ENCODE measurements at regions not wholly inside any gene's neighbourhood (a gene's known extent, or its start where the extent isn't known, plus 50 kb on each side); places are given as distances from the start of the nearest gene placed in this dataset.

DNA sequence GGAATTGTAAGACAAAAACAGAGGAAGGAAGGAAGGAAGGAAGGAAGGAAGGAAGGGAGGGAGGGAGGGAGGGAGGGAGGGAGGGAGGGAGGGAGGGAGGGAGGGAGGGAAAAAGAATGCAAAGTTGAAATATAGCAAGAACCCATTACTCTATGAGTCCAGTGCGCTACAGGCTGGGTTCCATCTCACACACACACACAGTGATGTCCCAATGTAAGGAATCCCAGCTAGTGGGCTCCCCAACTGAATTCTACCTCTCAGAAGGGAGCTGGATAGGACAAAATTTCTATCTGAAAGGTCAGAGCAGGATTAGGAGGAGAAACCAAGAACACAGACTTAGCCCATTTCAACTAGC lies 173.4 kb downstream of the DAD1 start:
- SMC1A ChIA-PET (ENCODE audit: uncharacterized antibody, unreplicated experiment) = no interaction called here
- TF ChIP-seq, protein P1, sequence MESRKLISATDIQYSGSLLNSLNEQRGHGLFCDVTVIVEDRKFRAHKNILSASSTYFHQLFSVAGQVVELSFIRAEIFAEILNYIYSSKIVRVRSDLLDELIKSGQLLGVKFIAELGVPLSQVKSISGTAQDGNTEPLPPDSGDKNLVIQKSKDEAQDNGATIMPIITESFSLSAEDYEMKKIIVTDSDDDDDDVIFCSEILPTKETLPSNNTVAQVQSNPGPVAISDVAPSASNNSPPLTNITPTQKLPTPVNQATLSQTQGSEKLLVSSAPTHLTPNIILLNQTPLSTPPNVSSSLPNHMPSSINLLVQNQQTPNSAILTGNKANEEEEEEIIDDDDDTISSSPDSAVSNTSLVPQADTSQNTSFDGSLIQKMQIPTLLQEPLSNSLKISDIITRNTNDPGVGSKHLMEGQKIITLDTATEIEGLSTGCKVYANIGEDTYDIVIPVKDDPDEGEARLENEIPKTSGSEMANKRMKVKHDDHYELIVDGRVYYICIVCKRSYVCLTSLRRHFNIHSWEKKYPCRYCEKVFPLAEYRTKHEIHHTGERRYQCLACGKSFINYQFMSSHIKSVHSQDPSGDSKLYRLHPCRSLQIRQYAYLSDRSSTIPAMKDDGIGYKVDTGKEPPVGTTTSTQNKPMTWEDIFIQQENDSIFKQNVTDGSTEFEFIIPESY (IDR thresholded peaks at IDR 0.05) = no peak
- TF ChIP-seq, protein P2, sequence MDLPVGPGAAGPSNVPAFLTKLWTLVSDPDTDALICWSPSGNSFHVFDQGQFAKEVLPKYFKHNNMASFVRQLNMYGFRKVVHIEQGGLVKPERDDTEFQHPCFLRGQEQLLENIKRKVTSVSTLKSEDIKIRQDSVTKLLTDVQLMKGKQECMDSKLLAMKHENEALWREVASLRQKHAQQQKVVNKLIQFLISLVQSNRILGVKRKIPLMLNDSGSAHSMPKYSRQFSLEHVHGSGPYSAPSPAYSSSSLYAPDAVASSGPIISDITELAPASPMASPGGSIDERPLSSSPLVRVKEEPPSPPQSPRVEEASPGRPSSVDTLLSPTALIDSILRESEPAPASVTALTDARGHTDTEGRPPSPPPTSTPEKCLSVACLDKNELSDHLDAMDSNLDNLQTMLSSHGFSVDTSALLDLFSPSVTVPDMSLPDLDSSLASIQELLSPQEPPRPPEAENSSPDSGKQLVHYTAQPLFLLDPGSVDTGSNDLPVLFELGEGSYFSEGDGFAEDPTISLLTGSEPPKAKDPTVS (IDR thresholded peaks at IDR 0.05; ENCODE audit: low read depth, low read length) = no peak
- TF ChIP-seq SIX5 (IDR thresholded peaks at IDR 0.05; ENCODE audit: low read depth, low read length, severe bottlenecking) (no peak), CHD2 (IDR thresholded peaks at IDR 0.05; ENCODE audit: borderline replicate concordance, low read depth, low read length) (no peak), ESRRA (IDR thresholded peaks at IDR 0.05; ENCODE audit: low read length) (no peak), MXI1 (IDR thresholded peaks at IDR 0.05; ENCODE audit: low read depth, low read length) (no peak), RB1 (IDR thresholded peaks at IDR 0.05; ENCODE audit: borderline replicate concordance) (no peak), TCF3 (IDR thresholded peaks at IDR 0.05; ENCODE audit: borderline replicate concordance, insufficient read depth, low read depth, low read length) (no peak)
- TF ChIP-seq, protein P3, sequence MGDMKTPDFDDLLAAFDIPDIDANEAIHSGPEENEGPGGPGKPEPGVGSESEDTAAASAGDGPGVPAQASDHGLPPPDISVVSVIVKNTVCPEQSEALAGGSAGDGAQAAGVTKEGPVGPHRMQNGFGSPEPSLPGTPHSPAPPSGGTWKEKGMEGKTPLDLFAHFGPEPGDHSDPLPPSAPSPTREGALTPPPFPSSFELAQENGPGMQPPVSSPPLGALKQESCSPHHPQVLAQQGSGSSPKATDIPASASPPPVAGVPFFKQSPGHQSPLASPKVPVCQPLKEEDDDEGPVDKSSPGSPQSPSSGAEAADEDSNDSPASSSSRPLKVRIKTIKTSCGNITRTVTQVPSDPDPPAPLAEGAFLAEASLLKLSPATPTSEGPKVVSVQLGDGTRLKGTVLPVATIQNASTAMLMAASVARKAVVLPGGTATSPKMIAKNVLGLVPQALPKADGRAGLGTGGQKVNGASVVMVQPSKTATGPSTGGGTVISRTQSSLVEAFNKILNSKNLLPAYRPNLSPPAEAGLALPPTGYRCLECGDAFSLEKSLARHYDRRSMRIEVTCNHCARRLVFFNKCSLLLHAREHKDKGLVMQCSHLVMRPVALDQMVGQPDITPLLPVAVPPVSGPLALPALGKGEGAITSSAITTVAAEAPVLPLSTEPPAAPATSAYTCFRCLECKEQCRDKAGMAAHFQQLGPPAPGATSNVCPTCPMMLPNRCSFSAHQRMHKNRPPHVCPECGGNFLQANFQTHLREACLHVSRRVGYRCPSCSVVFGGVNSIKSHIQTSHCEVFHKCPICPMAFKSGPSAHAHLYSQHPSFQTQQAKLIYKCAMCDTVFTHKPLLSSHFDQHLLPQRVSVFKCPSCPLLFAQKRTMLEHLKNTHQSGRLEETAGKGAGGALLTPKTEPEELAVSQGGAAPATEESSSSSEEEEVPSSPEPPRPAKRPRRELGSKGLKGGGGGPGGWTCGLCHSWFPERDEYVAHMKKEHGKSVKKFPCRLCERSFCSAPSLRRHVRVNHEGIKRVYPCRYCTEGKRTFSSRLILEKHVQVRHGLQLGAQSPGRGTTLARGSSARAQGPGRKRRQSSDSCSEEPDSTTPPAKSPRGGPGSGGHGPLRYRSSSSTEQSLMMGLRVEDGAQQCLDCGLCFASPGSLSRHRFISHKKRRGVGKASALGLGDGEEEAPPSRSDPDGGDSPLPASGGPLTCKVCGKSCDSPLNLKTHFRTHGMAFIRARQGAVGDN (IDR thresholded peaks at IDR 0.05) = no peak
- TF ChIP-seq, protein P4, sequence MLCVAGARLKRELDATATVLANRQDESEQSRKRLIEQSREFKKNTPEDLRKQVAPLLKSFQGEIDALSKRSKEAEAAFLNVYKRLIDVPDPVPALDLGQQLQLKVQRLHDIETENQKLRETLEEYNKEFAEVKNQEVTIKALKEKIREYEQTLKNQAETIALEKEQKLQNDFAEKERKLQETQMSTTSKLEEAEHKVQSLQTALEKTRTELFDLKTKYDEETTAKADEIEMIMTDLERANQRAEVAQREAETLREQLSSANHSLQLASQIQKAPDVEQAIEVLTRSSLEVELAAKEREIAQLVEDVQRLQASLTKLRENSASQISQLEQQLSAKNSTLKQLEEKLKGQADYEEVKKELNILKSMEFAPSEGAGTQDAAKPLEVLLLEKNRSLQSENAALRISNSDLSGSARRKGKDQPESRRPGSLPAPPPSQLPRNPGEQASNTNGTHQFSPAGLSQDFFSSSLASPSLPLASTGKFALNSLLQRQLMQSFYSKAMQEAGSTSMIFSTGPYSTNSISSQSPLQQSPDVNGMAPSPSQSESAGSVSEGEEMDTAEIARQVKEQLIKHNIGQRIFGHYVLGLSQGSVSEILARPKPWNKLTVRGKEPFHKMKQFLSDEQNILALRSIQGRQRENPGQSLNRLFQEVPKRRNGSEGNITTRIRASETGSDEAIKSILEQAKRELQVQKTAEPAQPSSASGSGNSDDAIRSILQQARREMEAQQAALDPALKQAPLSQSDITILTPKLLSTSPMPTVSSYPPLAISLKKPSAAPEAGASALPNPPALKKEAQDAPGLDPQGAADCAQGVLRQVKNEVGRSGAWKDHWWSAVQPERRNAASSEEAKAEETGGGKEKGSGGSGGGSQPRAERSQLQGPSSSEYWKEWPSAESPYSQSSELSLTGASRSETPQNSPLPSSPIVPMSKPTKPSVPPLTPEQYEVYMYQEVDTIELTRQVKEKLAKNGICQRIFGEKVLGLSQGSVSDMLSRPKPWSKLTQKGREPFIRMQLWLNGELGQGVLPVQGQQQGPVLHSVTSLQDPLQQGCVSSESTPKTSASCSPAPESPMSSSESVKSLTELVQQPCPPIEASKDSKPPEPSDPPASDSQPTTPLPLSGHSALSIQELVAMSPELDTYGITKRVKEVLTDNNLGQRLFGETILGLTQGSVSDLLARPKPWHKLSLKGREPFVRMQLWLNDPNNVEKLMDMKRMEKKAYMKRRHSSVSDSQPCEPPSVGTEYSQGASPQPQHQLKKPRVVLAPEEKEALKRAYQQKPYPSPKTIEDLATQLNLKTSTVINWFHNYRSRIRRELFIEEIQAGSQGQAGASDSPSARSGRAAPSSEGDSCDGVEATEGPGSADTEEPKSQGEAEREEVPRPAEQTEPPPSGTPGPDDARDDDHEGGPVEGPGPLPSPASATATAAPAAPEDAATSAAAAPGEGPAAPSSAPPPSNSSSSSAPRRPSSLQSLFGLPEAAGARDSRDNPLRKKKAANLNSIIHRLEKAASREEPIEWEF (IDR thresholded peaks at IDR 0.05; ENCODE audit: insufficient replicate concordance, low read depth, low read length) = no peak
- intact Hi-C loops (cut with micrococcal nuclease; ENCODE audit: unreplicated experiment) (no loop called here), in situ Hi-C loops (cut with MboI) (no loop called here)
- RAD21 ChIA-PET (ENCODE audit: unreplicated experiment) = no interaction called here
- 100% methylated on average over 1 of the region's 1 CpG for WGBS (ENCODE audit: insufficient coverage, insufficient replicate concordance, low lambda C conversion rate, missing lambda C conversion rate)
- no peak for FAIRE-seq
- H3K79me2 ChIP-seq (ENCODE audit: control insufficient read depth, insufficient read depth, low read length) = no peaks in the 10 kb centered on the region
- no peak for ATAC-seq
- no peak for DNase-seq (ENCODE audit: low read depth, low spot score)
- no peaks in the 10 kb centered on the region for H4K20me1 ChIP-seq (ENCODE audit: control insufficient read depth, insufficient read depth)
- H3K4me3 ChIP-seq = no peak overlapping the region
- H3K9me3 ChIP-seq (replicated peaks; ENCODE audit: control insufficient read depth, insufficient read depth, low read length) = no peaks in the 10 kb centered on the region; the same call in 2 of the 3 replicates
- H3K4me2 ChIP-seq (ENCODE audit: control insufficient read depth, insufficient read depth) = no peak overlapping the region
- no peaks in the 10 kb centered on the region for H3K36me3 ChIP-seq (ENCODE audit: control insufficient read depth in 2 of 2, insufficient read depth in 2 of 2, low read length in 1 of 2)
- POLR2A ChIA-PET = no interaction called here
- no peak overlapping the region for H3K27ac ChIP-seq (ENCODE audit: control insufficient read depth, insufficient read depth)
- peaks cover 13% of the 10 kb centered on the region for H3K4me1 ChIP-seq (ENCODE audit: control insufficient read depth, insufficient read depth, low read length)
- H3K9ac ChIP-seq (ENCODE audit: control insufficient read depth, insufficient read depth, low read length) = no peak overlapping the region
- CTCF ChIA-PET = interaction anchor here (0.6 kb wide), 1 partner anchor 419 kb away, joined by 3 read pairs; no protein-coding TSS in a partner anchor
- BruUV-seq (replicated peaks) = no TSS peak
- no peaks in the 10 kb centered on the region; a peak in 1 of 4 replicates for H3K27me3 ChIP-seq (replicated peaks in 1 of 2; ENCODE audit: control insufficient read depth in 2 of 2, insufficient read depth in 2 of 2, low read length in 1 of 2)
- no peak overlapping the region for H2AFZ ChIP-seq (ENCODE audit: control insufficient read depth, low read depth, low read length)
